A673 (cell line): ENCODE measurements at regions not wholly inside any gene's neighbourhood (a gene's known extent, or its start where the extent isn't known, plus 50 kb on each side); places are given as distances from the start of the nearest gene placed in this dataset.

Experiments used
- BruUV-seq: library from RNA; stranded (reverse); fragments of 400-500 nt; replicated peaks from 2 replicates; lab custom pipeline; 2021; lab: Mats Ljungman, UMichigan
- CTCF ChIA-PET: fragments of 300-600 bp; sonication (Branson Sonifier 250); formaldehyde crosslinking; loops from one replicate; lab custom pipeline; 2022; ENCODE audit warnings: antibody characterized with exemption; lab: Charles Lee
- POLR2A ChIA-PET: fragments of 300-600 bp; sonication (Branson Sonifier 250); formaldehyde crosslinking; loops from one replicate; lab custom pipeline; 2022; ENCODE audit warnings: antibody characterized with exemption; ENCODE audit not compliant: low non-redundant PET; lab: Charles Lee
- DNase-seq: peaks from one replicate; pipeline ENCODE4 v3.0.0-alpha.2; 2015; ENCODE audit warnings: low spot score
- H3K27ac ChIP-seq: fragments of 200-600 bp; sonication (generic); 2 replicates; pipeline ENCODE4 v1.5.1; 2016; ENCODE audit warnings: mixed run types, low read depth, mild to moderate bottlenecking, mixed read lengths, antibody characterized with exemption, low read length; ENCODE audit not compliant: poor library complexity, severe bottlenecking
- H3K27me3 ChIP-seq: fragments of 200-600 bp; sonication (generic); replicated peaks from 2 replicates; pipeline ENCODE4 v1.6.1; 2017; ENCODE audit warnings: mixed run types, low read depth, mild to moderate bottlenecking, mixed read lengths, antibody characterized with exemption, low read length; ENCODE audit not compliant: insufficient read depth, poor library complexity
- H3K36me3 ChIP-seq: fragments of 200-600 bp; sonication (generic); 2 replicates; pipeline ENCODE4 v1.6.1; 2016; ENCODE audit warnings: mixed run types, mild to moderate bottlenecking, mixed read lengths, antibody characterized with exemption, low read length; ENCODE audit not compliant: insufficient read depth, poor library complexity, severe bottlenecking
- H3K4me1 ChIP-seq: fragments of 200-600 bp; sonication (generic); 2 replicates; pipeline ENCODE4 v1.6.1; 2017; ENCODE audit warnings: mixed run types, mild to moderate bottlenecking, mixed read lengths, antibody characterized with exemption, low read length; ENCODE audit not compliant: insufficient read depth, poor library complexity, severe bottlenecking
- H3K4me3 ChIP-seq: fragments of 200-600 bp; sonication (generic); 2 replicates; pipeline ENCODE4 v1.5.1; 2016; ENCODE audit warnings: low read depth, mixed run types, mild to moderate bottlenecking, mixed read lengths, low read length; ENCODE audit not compliant: poor library complexity, severe bottlenecking
- H3K9me3 ChIP-seq: fragments of 200-600 bp; sonication (generic); 2 replicates; pipeline ENCODE4 v1.6.1; 2016; ENCODE audit warnings: mixed run types, low read depth, mild to moderate bottlenecking, mixed read lengths, antibody characterized with exemption, low read length; ENCODE audit not compliant: poor library complexity, severe bottlenecking
- CTCF ChIP-seq: fragments of 300-800, 200-600 bp; sonication (generic); conservative IDR thresholded peaks from 2 replicates; pipeline ENCODE4 v1.5.1; 2017; ENCODE audit warnings: low read depth, mild to moderate bottlenecking, antibody characterized with exemption, low read length, moderate library complexity, mixed read lengths
- EZH2 ChIP-seq: fragments of 200-600 bp; sonication (generic); IDR thresholded peaks from 2 replicates; pipeline ENCODE4 v1.6.1; 2017; ENCODE audit warnings: borderline replicate concordance, low read depth, mild to moderate bottlenecking, mixed read lengths, antibody characterized with exemption, low read length; ENCODE audit not compliant: poor library complexity, severe bottlenecking
- intact Hi-C: fragments of 100-400 bp; cut with micrococcal nuclease; formaldehyde crosslinking; loops from one replicate; pipeline ENCODE4 v1.10.0; 2022; ENCODE audit not compliant: unreplicated experiment

DNA sequence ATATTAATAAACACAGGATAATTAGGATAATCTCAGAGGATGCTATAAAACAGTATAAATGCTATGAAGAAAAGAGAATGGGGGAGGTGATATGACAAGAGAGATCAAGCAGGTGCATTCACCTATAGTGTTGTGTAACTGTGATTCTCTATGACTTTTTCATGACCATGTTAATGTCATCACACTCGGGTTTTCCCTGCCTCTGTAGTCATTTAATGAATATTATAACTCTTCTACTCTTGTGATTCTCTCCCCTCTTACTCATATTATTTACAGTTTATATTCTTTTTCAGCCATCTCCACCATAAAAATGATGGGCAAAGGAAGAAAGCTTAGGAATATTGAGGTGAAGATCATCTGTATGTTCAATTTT lies 106.9 kb upstream of the SGK1 start:
- Histone ChIP-seq H3K9me3 (no peaks in the 10 kb centered on the region), H3K4me3 (no peak overlapping the region), H3K27me3 (no peaks in the 10 kb centered on the region), H3K27ac (no peak overlapping the region), H3K4me1 (no peaks in the 10 kb centered on the region), H3K36me3 (no peaks in the 10 kb centered on the region)
- no peak for DNase-seq
- ChIA-PET CTCF (no interaction called here), POLR2A (no interaction called here)
- no TSS peak for BruUV-seq
- TF ChIP-seq CTCF = no peak
- TF ChIP-seq EZH2 = no peak
- intact Hi-C loops = no loop called here

GRCh38 chr6:134424165-134424797 lies 106.4 kb upstream of the SGK1 start:
- CTCF ChIA-PET = no interaction called here
- POLR2A ChIA-PET = no interaction called here
- H3K27ac ChIP-seq = no peak overlapping the region
- no peaks in the 10 kb centered on the region for H3K9me3 ChIP-seq
- no peaks in the 10 kb centered on the region for H3K27me3 ChIP-seq
- H3K36me3 ChIP-seq = no peaks in the 10 kb centered on the region
- no peaks in the 10 kb centered on the region for H3K4me1 ChIP-seq
- intact Hi-C loops = no loop called here
- no peak for DNase-seq
- TF ChIP-seq CTCF = no peak
- TF ChIP-seq EZH2 = no peak
- no peak overlapping the region for H3K4me3 ChIP-seq
- BruUV-seq = no TSS peak

DNA sequence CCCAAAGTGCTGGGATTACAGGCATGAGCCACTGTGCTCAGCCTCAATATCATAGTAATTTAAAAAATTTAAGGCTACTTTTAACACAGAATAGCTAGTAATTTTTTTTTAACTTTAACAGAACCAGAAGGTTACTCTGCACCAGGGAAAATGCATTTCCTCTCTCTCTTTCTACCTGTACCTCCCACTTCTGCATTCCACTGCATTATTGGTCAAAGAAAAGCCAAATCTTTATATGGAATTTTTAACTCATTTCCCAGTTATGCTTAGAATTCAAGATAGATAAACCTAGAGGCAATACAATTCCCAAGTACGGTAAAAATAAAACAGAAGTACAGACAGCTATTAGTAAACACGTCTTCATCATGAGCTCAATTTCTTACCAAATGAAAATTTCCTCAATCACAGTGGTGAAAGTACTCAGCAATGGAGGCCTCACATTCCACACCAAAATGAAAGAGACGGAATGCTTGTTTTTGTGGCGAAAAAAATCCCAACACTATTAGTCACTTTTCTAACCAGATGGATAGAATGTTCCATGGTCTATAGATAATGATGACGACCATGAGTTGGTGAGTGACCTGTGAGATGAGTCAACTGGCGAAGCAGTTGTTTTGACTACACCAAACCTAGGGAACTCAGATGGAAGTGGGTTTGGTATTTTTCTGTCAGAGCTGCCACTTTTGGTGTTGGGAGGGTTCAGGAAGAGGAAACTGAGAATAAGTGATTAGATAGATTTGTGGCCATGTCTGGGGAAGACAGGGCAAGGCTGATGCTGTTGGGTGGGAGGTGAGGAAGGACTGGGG lies 104.7 kb upstream of the SGK1 start:
- Histone ChIP-seq H3K4me3 (no peak overlapping the region), H3K27me3 (no peaks in the 10 kb centered on the region), H3K36me3 (no peaks in the 10 kb centered on the region), H3K4me1 (no peaks in the 10 kb centered on the region), H3K27ac (no peak overlapping the region), H3K9me3 (no peaks in the 10 kb centered on the region)
- POLR2A ChIA-PET = no interaction called here
- no peak for TF ChIP-seq EZH2
- no peak for TF ChIP-seq CTCF
- intact Hi-C loops = no loop called here
- BruUV-seq = no TSS peak
- DNase-seq = no peak
- CTCF ChIA-PET = no interaction called here
